H7 (cell line): ENCODE measurements at regions not wholly inside any gene's neighbourhood (a gene's known extent, or its start where the extent isn't known, plus 50 kb on each side); places are given as distances from the start of the nearest gene placed in this dataset.
A peak's percentile ranks its signal among the peaks of the same experiment; 100 is the strongest.
"Not testable (repeated sequence)": the region's sequence is repeated elsewhere in the genome, so short reads cannot be mapped to it uniquely, and the experiment has no call there.

Source experiments
- DNase-seq: peaks from one replicate; pipeline ENCODE4 v3.0.0; 2012
- H3K27me3 ChIP-seq: 2 replicates; pipeline ENCODE4 v1.6.0; 2011; ENCODE audit warnings: mild to moderate bottlenecking, low read length; ENCODE audit not compliant: control insufficient read depth, insufficient read depth
- H3K36me3 ChIP-seq: replicated peaks from 2 replicates; pipeline ENCODE4 v1.5.1; 2011; ENCODE audit warnings: low read length; ENCODE audit not compliant: control insufficient read depth, insufficient read depth
- H3K4me3 ChIP-seq: 2 replicates; pipeline ENCODE4 v1.5.1; 2011; ENCODE audit warnings: low read depth, mild to moderate bottlenecking, control low read depth, low read length, moderate library complexity; ENCODE audit not compliant: insufficient read depth

GRCh38 chr9:66794769-66795168 is 105.8 kb upstream of the ZNF658 start:
- not testable (repeated sequence) for H3K4me3 ChIP-seq, H3K27me3 ChIP-seq, H3K36me3 ChIP-seq
- peak; percentile 32 for DNase-seq

DNA sequence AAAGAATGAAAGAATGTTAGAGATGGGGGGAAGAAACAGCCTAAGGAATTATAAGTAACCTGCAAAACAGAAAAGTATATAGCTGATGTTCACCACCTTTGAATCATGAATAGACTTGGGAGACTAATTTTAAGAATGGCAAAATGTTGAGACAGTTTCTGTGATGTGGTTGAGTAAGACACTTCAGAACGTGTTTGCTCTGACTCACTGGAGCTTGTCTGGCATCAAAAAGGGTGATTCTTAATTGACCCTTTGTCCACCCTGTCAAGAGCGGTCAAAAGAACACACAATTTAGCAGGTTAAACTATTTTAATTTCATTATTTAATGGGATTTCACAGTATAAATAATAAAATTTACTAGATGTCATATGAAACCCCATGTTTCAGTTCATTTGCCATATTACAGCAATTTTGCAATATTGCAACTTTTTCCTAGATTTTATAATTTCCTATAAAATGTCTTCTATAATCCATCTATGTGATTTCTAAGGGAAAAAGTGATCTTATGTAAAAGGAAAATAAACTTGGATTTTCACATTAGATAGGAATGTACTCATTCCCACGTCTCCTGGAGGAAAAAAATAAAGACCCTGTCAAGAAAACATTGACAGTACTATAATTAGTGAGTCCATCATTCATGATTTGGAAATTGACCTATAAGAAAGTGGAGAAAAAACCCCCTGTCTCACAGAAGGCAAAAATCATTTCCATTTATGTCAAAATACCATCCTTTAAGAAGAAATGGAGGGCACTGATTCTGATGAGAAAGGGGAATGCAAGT is 104.6 kb upstream of the ZNF658 start:
- DNase-seq, H3K4me3 ChIP-seq, H3K27me3 ChIP-seq, H3K36me3 ChIP-seq: not testable (repeated sequence)

GRCh38 chr9:66797905-66798616 is 102.5 kb upstream of the ZNF658 start:
- H3K36me3 ChIP-seq, DNase-seq, H3K4me3 ChIP-seq, H3K27me3 ChIP-seq: not testable (repeated sequence)

DNA sequence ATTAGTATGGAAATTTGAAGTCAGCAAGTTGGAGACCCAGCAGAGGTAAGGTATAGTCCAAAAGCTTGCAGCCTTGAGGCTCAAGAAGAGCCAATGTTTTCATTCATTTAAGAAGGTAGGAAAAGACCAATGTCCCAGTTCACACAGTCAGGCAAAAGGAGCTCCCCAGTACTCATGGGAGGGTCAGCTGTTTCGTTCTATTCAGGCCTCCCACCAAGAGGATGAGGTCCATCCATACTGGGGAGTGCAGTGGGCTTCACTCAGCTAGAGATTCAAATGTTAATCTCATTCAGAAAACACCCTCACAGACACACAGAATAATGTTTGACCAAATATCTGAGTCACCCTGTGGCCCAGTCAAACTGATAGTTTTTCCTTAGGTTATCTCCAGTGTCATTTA is 96.9 kb upstream of the ZNF658 start:
- peak; percentile 1 for DNase-seq
- not testable (repeated sequence) for H3K27me3 ChIP-seq, H3K4me3 ChIP-seq, H3K36me3 ChIP-seq

DNA sequence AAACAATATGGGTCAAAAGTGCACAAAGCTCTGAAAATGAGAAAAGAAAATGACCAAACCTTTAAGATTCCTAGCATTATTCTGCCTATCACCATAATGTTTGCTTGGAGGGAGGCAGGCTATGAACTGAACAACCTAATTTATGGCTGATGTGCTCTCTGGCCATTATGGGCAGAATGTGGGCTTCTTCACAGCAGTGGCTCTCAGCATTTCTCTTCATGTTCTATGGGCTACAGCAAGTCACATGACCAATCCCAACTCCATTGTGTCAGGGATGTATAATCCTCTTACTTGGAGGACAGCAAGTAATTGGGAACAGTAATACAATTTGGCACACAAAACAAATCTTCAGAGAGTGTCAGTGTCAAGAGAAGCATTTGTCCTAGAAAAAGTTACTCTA is 90.3 kb upstream of the ZNF658 start:
- DNase-seq, H3K27me3 ChIP-seq, H3K36me3 ChIP-seq, H3K4me3 ChIP-seq: not testable (repeated sequence)

GRCh38 chr9:66812367-66812766 is 88.2 kb upstream of the ZNF658 start:
- not testable (repeated sequence) for H3K27me3 ChIP-seq, DNase-seq, H3K4me3 ChIP-seq, H3K36me3 ChIP-seq

GRCh38 chr9:66812967-66813366 is 87.6 kb upstream of the ZNF658 start:
- H3K36me3 ChIP-seq, H3K27me3 ChIP-seq, DNase-seq, H3K4me3 ChIP-seq: not testable (repeated sequence)

DNA sequence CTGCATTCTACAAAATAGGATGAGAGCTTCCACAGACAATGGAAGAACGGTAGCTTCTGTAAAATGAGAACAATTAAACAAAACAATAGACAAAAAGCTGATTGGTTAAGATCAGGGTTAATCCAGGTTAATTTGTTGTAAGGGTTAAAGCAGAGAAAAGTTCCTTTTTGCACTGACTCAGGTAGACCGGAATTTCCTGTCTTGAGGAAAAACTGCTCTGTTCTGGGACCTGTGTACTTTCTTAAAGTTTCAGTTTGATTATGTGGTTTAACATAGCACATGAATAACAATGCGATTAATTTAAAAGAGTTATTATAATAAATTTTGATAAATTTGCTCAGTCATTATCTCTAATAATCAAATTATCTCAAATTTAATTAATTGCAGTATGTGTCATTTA is 86.5 kb upstream of the ZNF658 start:
- H3K27me3 ChIP-seq, DNase-seq, H3K4me3 ChIP-seq, H3K36me3 ChIP-seq: not testable (repeated sequence)

DNA sequence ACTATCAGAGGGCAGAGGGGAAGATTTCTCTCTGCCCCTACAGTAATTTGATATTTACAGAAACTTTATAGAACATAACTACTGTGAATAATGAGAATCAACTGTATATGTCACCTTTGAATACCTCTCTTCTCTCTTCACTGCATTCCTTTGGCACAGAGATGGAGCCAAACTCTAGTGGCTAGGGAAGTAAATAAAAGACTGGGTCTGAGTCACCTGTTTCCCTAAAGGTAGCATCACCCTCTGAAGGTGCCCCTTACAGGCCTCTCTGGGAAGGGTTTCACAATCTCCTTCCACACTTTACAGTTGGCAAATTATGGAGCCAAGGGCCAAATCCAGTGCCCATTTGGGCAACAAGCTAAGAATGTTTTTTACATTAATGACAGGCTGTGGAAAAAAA is 81.0 kb upstream of the ZNF658 start:
- H3K27me3 ChIP-seq, DNase-seq, H3K4me3 ChIP-seq, H3K36me3 ChIP-seq: not testable (repeated sequence)

GRCh38 chr9:66820014-66820660 is 80.4 kb upstream of the ZNF658 start:
- DNase-seq, H3K4me3 ChIP-seq, H3K27me3 ChIP-seq, H3K36me3 ChIP-seq: not testable (repeated sequence)

GRCh38 chr9:66824169-66824568 is 76.4 kb upstream of the ZNF658 start:
- DNase-seq, H3K36me3 ChIP-seq, H3K27me3 ChIP-seq, H3K4me3 ChIP-seq: not testable (repeated sequence)

- not testable (repeated sequence) for DNase-seq, H3K4me3 ChIP-seq, H3K36me3 ChIP-seq, H3K27me3 ChIP-seq
Measured at GRCh38 chr9:66829853-66830252, 70.7 kb upstream of the ZNF658 start.

- not testable (repeated sequence) for H3K4me3 ChIP-seq, DNase-seq, H3K36me3 ChIP-seq, H3K27me3 ChIP-seq
Measured at GRCh38 chr9:66830777-66831497, 69.6 kb upstream of the ZNF658 start.

- not testable (repeated sequence) for H3K27me3 ChIP-seq, H3K36me3 ChIP-seq, DNase-seq, H3K4me3 ChIP-seq
Measured at GRCh38 chr9:66832222-66832621, 68.3 kb upstream of the ZNF658 start.
